ENCODE measurements at regions not wholly inside any gene's neighbourhood (a gene's known extent, or its start where the extent isn't known, plus 50 kb on each side); places are given as distances from the start of the nearest gene placed in this dataset.

DNA sequence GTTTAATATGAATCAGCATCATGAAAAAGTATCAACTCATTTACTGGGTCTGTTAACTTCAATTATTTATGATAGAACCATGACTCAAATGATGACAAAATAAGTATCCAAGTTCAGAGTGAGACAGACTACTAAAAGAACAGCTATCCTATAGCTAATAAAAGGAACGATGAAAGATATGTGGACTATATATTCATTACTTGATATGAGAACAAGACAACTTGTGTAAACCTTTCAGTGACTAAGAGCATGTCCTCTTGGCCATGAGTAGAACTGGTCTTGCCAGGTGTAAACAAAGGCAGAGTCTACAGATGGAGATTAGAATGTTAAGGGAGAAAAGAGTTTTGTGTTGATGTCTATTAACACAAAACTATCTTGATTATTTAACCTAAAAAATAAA lies 360.4 kb upstream of the ZC3H15 start:
- Histone ChIP-seq H3K4me3 (replicated peaks in 1 of 3; ENCODE audit: insufficient read depth in 1 of 3, low read depth in 1 of 3, low read length in 3 of 3) (no peak overlapping the region), H3K36me3 (ENCODE audit: control insufficient read depth in 2 of 2, extremely low read depth in 1 of 2, insufficient read depth in 2 of 2, low read length in 2 of 2) (no peaks in the 10 kb centered on the region), H2AFZ (ENCODE audit: low read depth, low read length) (no peak overlapping the region), H4K20me1 (replicated peaks; ENCODE audit: control insufficient read depth, extremely low read depth, insufficient read depth, low read length) (no peaks in the 10 kb centered on the region), H3K4me1 (ENCODE audit: control insufficient read depth, extremely low read depth, insufficient read depth, low read length) (peaks cover 20% of the 10 kb centered on the region), H3K27me3 (ENCODE audit: control insufficient read depth in 2 of 2, insufficient read depth in 2 of 2, low read length in 2 of 2) (no peaks in the 10 kb centered on the region), H3K79me2 (ENCODE audit: control insufficient read depth, insufficient read depth, low read length) (no peaks in the 10 kb centered on the region), H3K9me3 (replicated peaks; ENCODE audit: control insufficient read depth, insufficient read depth, low read length) (no peaks in the 10 kb centered on the region), H3K9ac (replicated peaks; ENCODE audit: extremely low read depth, insufficient read depth, low read length) (no peak overlapping the region), H3K9me1 (replicated peaks; ENCODE audit: control insufficient read depth, extremely low read depth, insufficient read depth, low read length) (no peaks in the 10 kb centered on the region), H3K27ac (ENCODE audit: insufficient read depth, low read depth, low read length) (no peak overlapping the region), H3K4me2 (ENCODE audit: insufficient read depth, low read length) (no peak overlapping the region)
- POLR2A ChIA-PET, result no interaction called here
- no peak for DNase-seq (ENCODE audit: low read depth, low spot score)
- intact Hi-C loops (cut with micrococcal nuclease), result no loop called here
- CTCF ChIA-PET, result no interaction called here
- dilution Hi-C loops (cut with MboI; ENCODE audit: extremely low pct_ligation_motif_present, low sequenced_read_pairs), result no loop called here
- TF ChIP-seq, protein P1, sequence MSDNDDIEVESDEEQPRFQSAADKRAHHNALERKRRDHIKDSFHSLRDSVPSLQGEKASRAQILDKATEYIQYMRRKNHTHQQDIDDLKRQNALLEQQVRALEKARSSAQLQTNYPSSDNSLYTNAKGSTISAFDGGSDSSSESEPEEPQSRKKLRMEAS (IDR thresholded peaks at IDR 0.05; ENCODE audit: insufficient read depth, insufficient read length), result no peak
- no peak for TF ChIP-seq POLR2A (IDR thresholded peaks at IDR 0.05; ENCODE audit: low read depth, low read length)
- TF ChIP-seq EZH2 (IDR thresholded peaks at IDR 0.05; ENCODE audit: borderline replicate concordance, low read depth, low read length, severe bottlenecking), result no peak
- no peak for TF ChIP-seq GATA2 (IDR thresholded peaks at IDR 0.05; ENCODE audit: insufficient read depth, insufficient read length, low read depth, low read length)
- TF ChIP-seq MYC (IDR thresholded peaks at IDR 0.05; ENCODE audit: low read depth, low read length), result no peak
- TF ChIP-seq, protein P2, sequence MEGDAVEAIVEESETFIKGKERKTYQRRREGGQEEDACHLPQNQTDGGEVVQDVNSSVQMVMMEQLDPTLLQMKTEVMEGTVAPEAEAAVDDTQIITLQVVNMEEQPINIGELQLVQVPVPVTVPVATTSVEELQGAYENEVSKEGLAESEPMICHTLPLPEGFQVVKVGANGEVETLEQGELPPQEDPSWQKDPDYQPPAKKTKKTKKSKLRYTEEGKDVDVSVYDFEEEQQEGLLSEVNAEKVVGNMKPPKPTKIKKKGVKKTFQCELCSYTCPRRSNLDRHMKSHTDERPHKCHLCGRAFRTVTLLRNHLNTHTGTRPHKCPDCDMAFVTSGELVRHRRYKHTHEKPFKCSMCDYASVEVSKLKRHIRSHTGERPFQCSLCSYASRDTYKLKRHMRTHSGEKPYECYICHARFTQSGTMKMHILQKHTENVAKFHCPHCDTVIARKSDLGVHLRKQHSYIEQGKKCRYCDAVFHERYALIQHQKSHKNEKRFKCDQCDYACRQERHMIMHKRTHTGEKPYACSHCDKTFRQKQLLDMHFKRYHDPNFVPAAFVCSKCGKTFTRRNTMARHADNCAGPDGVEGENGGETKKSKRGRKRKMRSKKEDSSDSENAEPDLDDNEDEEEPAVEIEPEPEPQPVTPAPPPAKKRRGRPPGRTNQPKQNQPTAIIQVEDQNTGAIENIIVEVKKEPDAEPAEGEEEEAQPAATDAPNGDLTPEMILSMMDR (IDR thresholded peaks at IDR 0.05; ENCODE audit: extremely low read depth in 1 of 2, insufficient read depth in 1 of 2, low read depth in 1 of 2, low read length in 2 of 2), result no peak
- no peak for TF ChIP-seq POLR2AphosphoS5 (IDR thresholded peaks at IDR 0.05; ENCODE audit: insufficient read depth, low read depth, low read length)
- no TSS peak for BruUV-seq (replicated peaks)
- no peak for FAIRE-seq

DNA sequence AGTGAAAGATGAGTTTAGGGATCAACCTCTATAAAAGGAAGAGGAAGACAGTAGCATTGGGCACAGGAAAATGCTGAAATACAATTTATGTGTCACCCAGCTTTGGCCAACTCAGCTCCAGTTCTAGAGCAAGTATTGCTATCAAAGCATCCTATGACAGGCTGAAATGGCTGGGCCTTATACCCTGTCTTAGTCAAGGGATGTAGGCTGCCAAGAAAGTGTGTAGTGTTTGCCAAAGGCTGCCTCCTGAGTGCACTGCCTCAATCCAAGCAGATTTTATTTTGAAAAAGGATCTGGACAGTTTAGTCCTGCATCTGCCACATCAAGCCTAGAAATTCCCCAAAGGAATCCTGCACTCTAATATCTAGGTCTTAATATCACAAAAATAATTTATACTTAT lies 359.9 kb upstream of the ZC3H15 start:
- intact Hi-C loops (cut with micrococcal nuclease), result no loop called here
- CTCF ChIA-PET, result no interaction called here
- POLR2A ChIA-PET, result no interaction called here

More for the DNA sequence above, 359.9 kb upstream of the ZC3H15 start:
- no peaks in the 10 kb centered on the region for H3K79me2 ChIP-seq (ENCODE audit: control insufficient read depth, insufficient read depth, low read length)
- dilution Hi-C loops (cut with MboI; ENCODE audit: extremely low pct_ligation_motif_present, low sequenced_read_pairs), result no loop called here
- no peaks in the 10 kb centered on the region for H4K20me1 ChIP-seq (replicated peaks; ENCODE audit: control insufficient read depth, extremely low read depth, insufficient read depth, low read length)
- TF ChIP-seq POLR2A (IDR thresholded peaks at IDR 0.05; ENCODE audit: low read depth, low read length) (no peak), JUN (IDR thresholded peaks at IDR 0.05; ENCODE audit: borderline replicate concordance, insufficient read depth, insufficient read length, low read depth) (no peak), EZH2 (IDR thresholded peaks at IDR 0.05; ENCODE audit: borderline replicate concordance, low read depth, low read length, severe bottlenecking) (no peak), GATA2 (IDR thresholded peaks at IDR 0.05; ENCODE audit: insufficient read depth, insufficient read length, low read depth, low read length) (no peak), FOS (IDR thresholded peaks at IDR 0.05; ENCODE audit: borderline replicate concordance, insufficient read depth, low read length) (no peak), MYC (IDR thresholded peaks at IDR 0.05; ENCODE audit: low read depth, low read length) (no peak), POLR2AphosphoS5 (IDR thresholded peaks at IDR 0.05; ENCODE audit: insufficient read depth, low read depth, low read length) (no peak)
- TF ChIP-seq, protein P2 (IDR thresholded peaks at IDR 0.05; ENCODE audit: extremely low read depth in 1 of 2, insufficient read depth in 1 of 2, low read depth in 1 of 2, low read length in 2 of 2), result no peak
- TF ChIP-seq, protein P1 (IDR thresholded peaks at IDR 0.05; ENCODE audit: insufficient read depth, insufficient read length), result no peak
- no peak for FAIRE-seq
- H3K27me3 ChIP-seq (ENCODE audit: control insufficient read depth in 2 of 2, insufficient read depth in 2 of 2, low read length in 2 of 2), result no peaks in the 10 kb centered on the region
- no peak overlapping the region for H3K4me3 ChIP-seq (replicated peaks in 1 of 3; ENCODE audit: insufficient read depth in 1 of 3, low read depth in 1 of 3, low read length in 3 of 3)
- no peak overlapping the region for H3K27ac ChIP-seq (ENCODE audit: insufficient read depth, low read depth, low read length)
- BruUV-seq (replicated peaks), result no TSS peak
- DNase-seq (ENCODE audit: low read depth, low spot score), result no peak
- no peak overlapping the region for H2AFZ ChIP-seq (ENCODE audit: low read depth, low read length)
- H3K4me1 ChIP-seq (ENCODE audit: control insufficient read depth, extremely low read depth, insufficient read depth, low read length), result peaks cover 26% of the 10 kb centered on the region
- no peaks in the 10 kb centered on the region for H3K36me3 ChIP-seq (ENCODE audit: control insufficient read depth in 2 of 2, extremely low read depth in 1 of 2, insufficient read depth in 2 of 2, low read length in 2 of 2)
- no peak overlapping the region for H3K4me2 ChIP-seq (ENCODE audit: insufficient read depth, low read length)
- no peaks in the 10 kb centered on the region for H3K9me1 ChIP-seq (replicated peaks; ENCODE audit: control insufficient read depth, extremely low read depth, insufficient read depth, low read length)
- no peaks in the 10 kb centered on the region for H3K9me3 ChIP-seq (replicated peaks; ENCODE audit: control insufficient read depth, insufficient read depth, low read length)
- no peak overlapping the region for H3K9ac ChIP-seq (replicated peaks; ENCODE audit: extremely low read depth, insufficient read depth, low read length)

Data from endothelial cell of umbilical vein (primary cell).